ENCODE measurements at regions not wholly inside any gene's neighbourhood (a gene's known extent, or its start where the extent isn't known, plus 50 kb on each side); places are given as distances from the start of the nearest gene placed in this dataset.

DNA sequence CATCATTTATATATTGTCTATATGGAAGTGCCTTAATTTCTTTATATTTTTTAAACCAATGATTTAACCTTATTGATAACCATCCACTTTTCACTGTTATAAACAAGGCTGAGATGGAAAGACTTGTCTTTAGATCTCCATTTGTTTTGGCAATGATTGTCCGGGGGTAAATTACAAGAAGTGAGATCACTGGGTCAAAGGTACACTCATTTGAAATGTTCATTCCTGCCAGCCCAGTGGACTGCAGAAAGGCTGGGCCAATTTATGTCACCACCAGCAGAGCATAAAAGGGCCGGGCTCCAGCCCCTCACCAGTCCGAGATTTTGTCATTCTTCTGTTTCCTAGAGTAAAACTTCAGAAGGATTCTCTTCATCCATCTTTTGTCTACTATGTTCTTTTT, 93.6 kb upstream of the NEO1 start:
- Histone ChIP-seq H3K4me3 (no peak overlapping the region), H3K9me3 (no peaks in the 10 kb centered on the region), H3K27me3 (no peaks in the 10 kb centered on the region), H3K36me3 (no peaks in the 10 kb centered on the region), H3K27ac (no peak overlapping the region), H3K4me1 (no peaks in the 10 kb centered on the region)
- TF ChIP-seq, protein P1, sequence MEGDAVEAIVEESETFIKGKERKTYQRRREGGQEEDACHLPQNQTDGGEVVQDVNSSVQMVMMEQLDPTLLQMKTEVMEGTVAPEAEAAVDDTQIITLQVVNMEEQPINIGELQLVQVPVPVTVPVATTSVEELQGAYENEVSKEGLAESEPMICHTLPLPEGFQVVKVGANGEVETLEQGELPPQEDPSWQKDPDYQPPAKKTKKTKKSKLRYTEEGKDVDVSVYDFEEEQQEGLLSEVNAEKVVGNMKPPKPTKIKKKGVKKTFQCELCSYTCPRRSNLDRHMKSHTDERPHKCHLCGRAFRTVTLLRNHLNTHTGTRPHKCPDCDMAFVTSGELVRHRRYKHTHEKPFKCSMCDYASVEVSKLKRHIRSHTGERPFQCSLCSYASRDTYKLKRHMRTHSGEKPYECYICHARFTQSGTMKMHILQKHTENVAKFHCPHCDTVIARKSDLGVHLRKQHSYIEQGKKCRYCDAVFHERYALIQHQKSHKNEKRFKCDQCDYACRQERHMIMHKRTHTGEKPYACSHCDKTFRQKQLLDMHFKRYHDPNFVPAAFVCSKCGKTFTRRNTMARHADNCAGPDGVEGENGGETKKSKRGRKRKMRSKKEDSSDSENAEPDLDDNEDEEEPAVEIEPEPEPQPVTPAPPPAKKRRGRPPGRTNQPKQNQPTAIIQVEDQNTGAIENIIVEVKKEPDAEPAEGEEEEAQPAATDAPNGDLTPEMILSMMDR (IDR thresholded peaks at IDR 0.05): no peak
- DNase-seq (ENCODE audit: low spot score in 2 of 2): no peak
- intact Hi-C loops (cut with DNase I): no loop called here

DNA sequence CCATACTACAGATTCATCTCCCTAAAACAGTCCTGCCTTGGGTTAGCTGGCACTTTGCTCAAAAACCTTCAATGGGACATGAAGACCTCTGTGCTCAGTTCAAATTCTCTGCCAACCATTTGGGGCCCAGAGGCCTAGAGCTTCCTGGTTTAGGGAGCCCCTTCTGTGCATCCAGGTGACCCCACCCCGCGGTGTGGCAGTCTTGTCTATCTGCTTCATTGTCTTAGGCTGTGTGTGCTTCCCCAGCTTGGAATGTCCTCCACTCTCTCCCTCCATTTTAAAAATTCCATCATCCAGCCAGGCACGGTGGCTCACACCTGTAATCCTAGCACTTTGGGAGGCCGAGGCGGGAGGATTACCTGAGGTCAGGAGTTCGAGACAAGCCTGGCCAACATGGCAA, 99.0 kb upstream of the NEO1 start:
- intact Hi-C loops (cut with DNase I): no loop called here
- no peak for DNase-seq (ENCODE audit: low spot score in 2 of 2)

DNA sequence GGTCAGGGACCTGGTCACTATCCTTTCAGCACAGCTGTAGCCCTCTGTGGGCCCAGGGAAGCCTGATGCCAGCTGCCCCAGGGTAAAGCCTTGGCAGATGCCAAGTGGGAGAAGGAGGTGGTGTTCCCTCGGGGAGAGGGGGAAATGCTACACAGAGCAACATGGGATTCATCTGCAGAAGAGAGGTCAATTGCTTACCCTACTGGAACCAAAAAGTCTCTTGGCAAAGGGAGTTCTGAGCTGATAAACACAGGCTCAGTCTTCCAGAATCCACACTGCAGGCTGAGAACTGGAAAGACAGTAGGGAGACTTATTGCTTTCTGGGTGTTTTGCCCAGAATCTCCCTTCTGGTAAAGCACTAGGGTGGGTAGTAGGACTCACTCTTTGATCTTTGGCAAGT, 100.1 kb upstream of the NEO1 start:
- no peak overlapping the region for H3K4me3 ChIP-seq
- H3K4me1 ChIP-seq: peaks cover 0 to 3% of the 10 kb centered on the region in 2 donors
- intact Hi-C loops (cut with DNase I): no loop called here
- no peak for DNase-seq (ENCODE audit: low spot score in 2 of 2)
- no peaks in the 10 kb centered on the region for H3K27me3 ChIP-seq
- TF ChIP-seq, protein P1 (IDR thresholded peaks at IDR 0.05): no peak
- no peaks in the 10 kb centered on the region for H3K36me3 ChIP-seq
- no peak overlapping the region for H3K27ac ChIP-seq
- H3K9me3 ChIP-seq: peaks cover 0 to 10% of the 10 kb centered on the region in 2 donors

More for the DNA sequence above, 99.0 kb upstream of the NEO1 start:
- TF ChIP-seq, protein P1 (IDR thresholded peaks at IDR 0.05): no peak
- no peak overlapping the region for H3K4me3 ChIP-seq
- no peak overlapping the region for H3K27ac ChIP-seq
- H3K36me3 ChIP-seq: no peaks in the 10 kb centered on the region
- peaks cover 0 to 3% of the 10 kb centered on the region in 2 donors for H3K4me1 ChIP-seq
- H3K9me3 ChIP-seq: no peaks in the 10 kb centered on the region
- no peaks in the 10 kb centered on the region for H3K27me3 ChIP-seq

DNA sequence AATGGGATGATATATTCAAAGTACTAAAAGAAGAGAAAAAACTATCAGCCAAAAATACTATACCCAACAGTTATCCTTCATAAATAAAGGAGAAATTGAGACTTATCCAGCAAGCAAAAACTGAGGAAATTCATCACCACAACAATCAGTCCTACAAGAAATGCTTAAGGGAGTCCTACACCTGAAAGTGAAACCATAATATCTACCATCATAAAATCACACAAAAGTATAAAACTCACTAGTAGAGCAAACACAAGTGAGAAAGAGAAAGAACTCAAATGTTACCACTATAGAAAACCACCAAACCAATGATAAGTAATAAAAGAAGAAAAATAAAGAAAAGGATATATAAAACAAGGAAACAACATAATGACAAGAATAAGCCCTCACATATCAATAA, 103.6 kb upstream of the NEO1 start:
- H3K9me3 ChIP-seq: peaks cover 0 to 12% of the 10 kb centered on the region in 2 donors
- H3K4me3 ChIP-seq: no peak overlapping the region
- intact Hi-C loops (cut with DNase I): no loop called here
- H3K27ac ChIP-seq: no peak overlapping the region
- TF ChIP-seq, protein P1 (IDR thresholded peaks at IDR 0.05): no peak
- H3K4me1 ChIP-seq: peaks cover 0 to 3% of the 10 kb centered on the region in 2 donors
- no peaks in the 10 kb centered on the region for H3K27me3 ChIP-seq
- no peak for DNase-seq (ENCODE audit: low spot score in 2 of 2)
- no peaks in the 10 kb centered on the region for H3K36me3 ChIP-seq

DNA sequence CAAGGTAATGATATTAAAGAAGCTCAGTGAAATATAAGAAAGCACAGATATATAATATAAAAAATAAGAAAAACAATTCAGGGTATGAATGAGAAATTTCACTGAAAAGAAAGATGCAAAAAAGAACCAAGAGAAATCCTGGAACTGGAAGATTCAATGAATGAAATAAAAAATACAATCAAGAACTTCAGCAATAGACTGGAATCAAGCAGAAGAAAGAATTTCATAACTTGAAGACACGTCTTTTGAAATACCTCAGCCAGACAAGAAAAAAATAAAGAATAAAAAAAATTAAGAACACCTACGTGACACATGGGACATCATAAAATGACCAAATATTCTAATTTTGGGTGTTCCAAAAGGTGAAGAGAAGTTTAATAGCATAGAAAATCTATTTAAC, 104.6 kb upstream of the NEO1 start:
- Histone ChIP-seq H3K27ac (no peak overlapping the region), H3K36me3 (no peaks in the 10 kb centered on the region), H3K9me3 (peaks cover 0 to 12% of the 10 kb centered on the region in 2 donors), H3K4me1 (peaks cover 0 to 3% of the 10 kb centered on the region in 2 donors), H3K27me3 (no peaks in the 10 kb centered on the region), H3K4me3 (no peak overlapping the region)
- TF ChIP-seq, protein P1 (IDR thresholded peaks at IDR 0.05): no peak
- DNase-seq (ENCODE audit: low spot score in 2 of 2): no peak
- intact Hi-C loops (cut with DNase I): no loop called here

DNA sequence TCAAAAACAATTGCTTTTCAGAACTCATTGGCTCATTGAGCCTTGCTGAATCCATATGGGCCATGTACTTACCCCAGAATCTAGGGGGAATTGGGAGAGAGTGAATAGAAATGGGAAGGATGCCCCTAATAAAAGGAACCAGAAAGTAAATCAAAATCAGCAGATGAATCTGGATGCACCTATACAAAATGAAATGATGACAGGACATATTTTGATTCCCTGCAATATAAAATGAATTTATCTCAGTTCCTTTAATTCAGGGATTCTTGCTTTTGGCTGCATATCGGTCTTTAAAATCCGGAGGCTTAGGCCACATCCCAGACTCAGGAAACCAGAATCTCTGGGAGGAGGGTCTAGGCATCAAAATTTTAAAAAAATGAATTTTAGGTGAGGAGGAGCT, 107.7 kb upstream of the NEO1 start:
- Histone ChIP-seq H3K27me3 (no peaks in the 10 kb centered on the region), H3K4me3 (no peak overlapping the region), H3K4me1 (no peaks in the 10 kb centered on the region), H3K9me3 (peaks cover 0 to 12% of the 10 kb centered on the region in 2 donors), H3K36me3 (no peaks in the 10 kb centered on the region), H3K27ac (no peak overlapping the region)
- no peak for DNase-seq (ENCODE audit: low spot score in 2 of 2)
- TF ChIP-seq, protein P1 (IDR thresholded peaks at IDR 0.05): no peak
- intact Hi-C loops (cut with DNase I): no loop called here

All from ascending aorta (tissue), 2 donors.